ENCODE measurements at regions not wholly inside any gene's neighbourhood (a gene's known extent, or its start where the extent isn't known, plus 50 kb on each side); places are given as distances from the start of the nearest gene placed in this dataset.
A peak's percentile ranks its signal among the peaks of the same experiment; 100 is the strongest.
"Not testable (repeated sequence)": the region's sequence is repeated elsewhere in the genome, so short reads cannot be mapped to it uniquely, and the experiment has no call there.

DNA sequence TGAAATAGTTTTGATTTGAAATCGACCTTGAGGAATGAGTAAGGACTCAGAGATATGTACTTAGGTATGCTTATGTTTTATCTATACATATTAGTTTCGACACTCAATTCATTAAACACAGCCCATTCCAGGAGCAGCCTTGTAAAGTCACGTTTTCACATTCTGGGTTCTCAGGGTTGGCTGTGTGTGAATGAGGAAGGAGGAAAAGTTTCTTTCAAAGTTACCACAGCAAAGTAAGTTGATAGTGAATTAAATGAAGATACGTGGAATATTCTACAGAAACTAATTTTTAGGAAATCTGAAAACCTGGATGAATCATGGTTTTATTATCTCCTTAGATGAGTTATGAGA lies 133.5 kb downstream of the C3orf38 start:
- DNase-seq (ENCODE audit: low read depth in 4 of 4, low spot score in 3 of 4), result no peak

DNA sequence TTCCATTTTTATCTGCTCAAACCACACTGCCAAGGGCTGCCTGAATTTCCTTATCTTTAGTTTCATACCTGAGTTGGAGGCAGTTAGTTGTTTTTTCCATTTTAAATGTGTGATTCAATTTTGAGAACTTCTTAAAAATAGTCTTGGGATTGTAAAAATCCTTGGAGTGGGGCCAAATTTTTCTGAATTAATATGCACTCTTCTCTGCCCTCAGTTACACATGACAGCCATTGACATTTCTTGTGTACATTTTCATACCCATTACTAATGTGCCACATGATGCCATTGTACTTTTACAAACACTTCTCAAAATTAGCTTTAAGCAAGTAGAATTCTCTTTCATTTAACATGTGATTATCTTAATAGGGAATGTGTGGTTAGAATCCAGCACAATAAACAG lies 141.7 kb downstream of the C3orf38 start:
- DNase-seq (ENCODE audit: low read depth in 4 of 4, low spot score in 3 of 4), result no peak

DNA sequence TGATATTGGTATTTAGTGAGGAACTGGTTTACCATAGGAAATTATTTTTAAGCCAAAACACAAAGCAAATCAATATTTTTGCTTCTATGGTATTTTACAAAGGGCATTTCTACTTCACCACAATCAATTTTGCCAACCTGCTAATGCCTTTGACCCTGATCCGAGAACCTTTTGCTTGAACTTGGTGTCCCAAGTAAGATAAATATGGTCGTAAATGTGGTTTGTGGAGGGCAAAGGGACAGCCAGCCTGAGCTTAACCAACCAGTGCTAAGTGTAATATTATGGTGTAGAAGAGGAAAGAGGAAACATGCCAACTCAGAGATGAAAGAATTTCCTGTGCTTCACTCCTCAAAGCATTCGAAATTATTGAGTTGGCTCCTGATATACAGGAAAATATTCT lies 148.4 kb downstream of the C3orf38 start:
- DNase-seq (ENCODE audit: low read depth in 4 of 4, low spot score in 3 of 4), result no peak

DNA sequence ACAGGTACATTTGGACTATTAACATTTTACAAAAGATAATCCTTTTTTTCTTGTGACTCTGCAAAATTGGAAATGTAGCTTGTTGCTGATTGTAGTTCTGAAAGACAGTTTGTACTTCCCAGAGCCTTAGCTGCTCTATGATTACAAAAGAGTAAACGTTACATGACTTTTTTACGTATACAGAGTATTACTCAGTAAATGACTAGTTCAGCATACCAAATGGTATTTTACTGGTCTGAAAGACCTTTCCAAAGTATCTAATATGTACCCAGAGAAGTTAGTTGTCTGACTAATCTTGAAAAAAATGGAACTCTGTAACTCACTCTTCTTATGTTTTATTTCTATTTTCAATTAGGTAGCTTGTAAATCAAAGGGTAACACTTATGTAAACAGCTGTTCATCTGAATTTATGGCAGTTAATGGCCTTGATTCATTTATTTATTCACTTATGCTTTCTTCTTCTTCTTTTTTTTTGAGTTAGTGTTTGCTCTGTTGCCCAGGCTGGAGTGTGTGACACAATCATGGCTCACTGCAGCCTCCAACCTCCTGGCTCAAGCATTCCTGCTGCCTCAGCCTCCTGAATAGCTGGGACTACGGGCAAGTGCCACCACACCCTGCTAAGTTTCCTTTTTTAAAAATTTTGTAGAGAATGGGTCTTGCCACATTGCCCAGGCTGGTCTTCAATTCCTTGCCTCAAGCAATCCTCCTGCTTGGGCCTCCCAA lies 151.7 kb downstream of the C3orf38 start:
- no peak for DNase-seq (ENCODE audit: low read depth in 4 of 4, low spot score in 3 of 4)

- no peak for DNase-seq (ENCODE audit: low read depth in 4 of 4, low spot score in 3 of 4)
Measured at GRCh38 chr3:88301996-88302393, 152.2 kb downstream of the C3orf38 start.

- not testable (repeated sequence) for DNase-seq (ENCODE audit: low read depth in 4 of 4, low spot score in 3 of 4)
Measured at GRCh38 chr3:88303331-88303904, 153.7 kb downstream of the C3orf38 start.

- DNase-seq (ENCODE audit: low read depth in 4 of 4, low spot score in 3 of 4), result no peak
Measured at GRCh38 chr3:88307666-88308065, 157.9 kb downstream of the C3orf38 start.

GRCh38 chr3:88311826-88312225 lies 162.1 kb downstream of the C3orf38 start:
- DNase-seq (ENCODE audit: low read depth in 4 of 4, low spot score in 3 of 4), result no peak

- peak in 2 of 4 donors; percentile 11 to 31 for DNase-seq (ENCODE audit: low read depth in 4 of 4, low spot score in 3 of 4)
Measured at GRCh38 chr3:88312256-88312655, 162.5 kb downstream of the C3orf38 start.

DNA sequence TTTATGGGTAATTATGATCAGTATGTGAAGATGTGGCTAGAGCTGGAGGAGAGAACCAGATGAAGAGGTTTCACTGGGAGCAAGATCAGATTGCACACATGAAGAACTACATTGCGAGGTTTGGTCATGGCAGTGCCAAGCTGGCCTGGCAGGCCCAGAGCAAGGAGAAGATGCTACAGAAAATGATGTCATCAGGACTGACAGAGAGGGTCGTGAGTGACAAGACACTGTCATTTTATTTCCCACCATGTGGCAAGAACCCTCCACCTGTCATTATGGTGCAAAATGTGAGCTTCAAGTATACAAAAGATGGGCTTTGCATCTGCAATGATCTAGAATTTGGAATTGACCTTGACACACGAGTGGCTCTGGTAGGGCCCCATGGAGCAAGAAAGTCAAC lies 168.3 kb downstream of the C3orf38 start:
- no peak for DNase-seq (ENCODE audit: low read depth in 4 of 4, low spot score in 3 of 4)

GRCh38 chr3:88321363-88322050 lies 171.7 kb downstream of the C3orf38 start:
- no peak for DNase-seq (ENCODE audit: low read depth in 4 of 4, low spot score in 3 of 4)

GRCh38 chr3:88324788-88325187 lies 175.0 kb downstream of the C3orf38 start:
- DNase-seq (ENCODE audit: low read depth in 4 of 4, low spot score in 3 of 4), result no peak

- no peak for DNase-seq (ENCODE audit: low read depth in 4 of 4, low spot score in 3 of 4)
Measured at GRCh38 chr3:88334187-88334868, 184.6 kb downstream of the C3orf38 start.

- no peak for DNase-seq (ENCODE audit: low read depth in 4 of 4, low spot score in 3 of 4)
Measured at GRCh38 chr3:88336894-88337293, 187.1 kb downstream of the C3orf38 start.

GRCh38 chr3:88343264-88343663 lies 193.5 kb downstream of the C3orf38 start:
- no peak for DNase-seq (ENCODE audit: low read depth in 4 of 4, low spot score in 3 of 4)

DNA sequence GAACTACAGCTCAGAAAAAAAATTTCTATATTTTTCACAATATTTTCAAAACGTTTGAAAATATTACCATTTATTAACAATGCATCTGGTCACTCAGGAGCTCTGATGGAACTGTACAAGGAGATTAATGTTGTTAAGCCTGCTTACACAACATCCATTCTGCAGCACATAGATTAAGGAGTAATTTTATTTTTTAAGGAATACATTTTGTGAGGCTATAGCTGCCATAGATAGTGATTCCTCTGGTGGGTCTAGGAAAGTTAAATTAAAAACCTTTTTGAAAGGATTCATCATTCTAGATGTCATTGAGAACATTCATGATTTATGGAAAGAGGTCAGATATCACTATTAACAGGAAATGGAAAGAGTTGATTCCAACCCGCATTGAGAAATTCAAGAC lies 196.9 kb downstream of the C3orf38 start:
- no peak for DNase-seq (ENCODE audit: low read depth in 4 of 4, low spot score in 3 of 4)

DNA sequence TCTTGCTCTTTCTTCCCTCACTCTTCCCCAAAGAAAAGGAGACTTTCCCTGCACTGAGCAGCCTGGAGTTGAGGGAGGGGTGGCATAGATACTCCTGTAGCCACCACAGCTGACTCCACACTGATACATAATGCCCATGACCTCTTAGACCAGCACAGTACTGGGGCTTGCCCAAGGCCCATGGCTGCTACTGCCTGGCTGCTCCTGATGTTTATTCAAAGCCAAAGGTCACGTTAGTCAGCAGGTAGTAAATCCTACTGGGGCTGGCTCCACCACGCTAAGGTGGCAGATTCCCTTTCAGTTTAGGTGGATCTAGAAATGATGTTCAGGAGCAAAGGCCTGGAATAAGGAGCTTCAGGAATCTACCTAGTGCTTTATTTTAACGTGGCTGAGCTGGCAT lies 212.7 kb downstream of the C3orf38 start:
- no peak for DNase-seq (ENCODE audit: low read depth in 4 of 4, low spot score in 3 of 4)

GRCh38 chr3:88364926-88365325 lies 215.2 kb downstream of the C3orf38 start:
- DNase-seq (ENCODE audit: low read depth in 4 of 4, low spot score in 3 of 4), result no peak

- DNase-seq (ENCODE audit: low read depth in 4 of 4, low spot score in 3 of 4), result no peak
Measured at GRCh38 chr3:88369337-88369736, 219.6 kb downstream of the C3orf38 start.

DNA sequence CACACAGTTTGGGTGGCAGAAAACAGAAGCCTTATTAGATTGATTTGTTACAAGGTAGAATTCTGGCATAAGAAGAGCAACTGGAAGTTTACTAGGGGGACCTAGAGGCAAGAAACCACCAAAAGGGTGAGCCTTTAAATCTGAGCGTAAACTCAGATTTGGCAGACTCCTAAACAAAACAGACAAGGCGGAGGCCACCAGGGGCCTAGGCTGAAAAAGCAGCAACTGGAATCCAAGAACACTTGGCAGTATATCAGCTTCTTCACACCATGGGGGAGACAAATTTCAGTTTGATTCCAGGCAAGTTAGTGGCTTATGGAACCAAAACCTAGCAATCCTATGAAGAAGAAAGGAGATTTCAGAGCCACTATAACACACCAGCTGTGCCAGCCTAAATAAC lies 220.0 kb downstream of the C3orf38 start:
- DNase-seq (ENCODE audit: low read depth in 4 of 4, low spot score in 3 of 4), result no peak

DNA sequence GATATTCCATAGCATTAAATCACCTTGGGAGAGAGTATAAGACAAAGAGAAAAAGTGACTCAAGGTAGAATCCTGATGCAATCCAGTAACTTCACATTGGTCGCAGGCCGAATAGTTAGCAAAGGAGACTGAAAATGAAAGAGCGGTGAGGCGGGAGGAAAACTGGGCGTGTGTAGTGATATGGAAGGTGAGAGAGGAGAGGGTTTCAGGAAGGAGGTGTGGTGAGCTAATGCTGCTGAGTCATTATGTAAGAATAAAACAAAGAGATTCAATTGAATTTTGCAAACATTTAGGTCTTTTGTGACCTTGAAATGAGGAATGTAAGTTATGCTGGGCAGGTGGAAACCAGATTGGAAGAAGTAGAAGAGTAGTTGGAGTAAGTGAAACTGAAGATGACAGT lies 235.3 kb downstream of the C3orf38 start:
- no peak for DNase-seq (ENCODE audit: low read depth in 4 of 4, low spot score in 3 of 4)

GRCh38 chr3:88398581-88398980 lies 248.8 kb downstream of the C3orf38 start:
- DNase-seq (ENCODE audit: low read depth in 4 of 4, low spot score in 3 of 4), result no peak

All from right renal pelvis (tissue), 4 donors.